Islet of Langerhans (tissue), 1 donor: ENCODE measurements at regions not wholly inside any gene's neighbourhood (a gene's known extent, or its start where the extent isn't known, plus 50 kb on each side); places are given as distances from the start of the nearest gene placed in this dataset.
"Not testable (repeated sequence)": the region's sequence is repeated elsewhere in the genome, so short reads cannot be mapped to it uniquely, and the experiment has no call there.

Experiments used
- FAIRE-seq: peaks from one replicate; lab custom pipeline; 2011; peaks lifted over from hg19 to GRCh38; lab: Jason Lieb, UNC

DNA sequence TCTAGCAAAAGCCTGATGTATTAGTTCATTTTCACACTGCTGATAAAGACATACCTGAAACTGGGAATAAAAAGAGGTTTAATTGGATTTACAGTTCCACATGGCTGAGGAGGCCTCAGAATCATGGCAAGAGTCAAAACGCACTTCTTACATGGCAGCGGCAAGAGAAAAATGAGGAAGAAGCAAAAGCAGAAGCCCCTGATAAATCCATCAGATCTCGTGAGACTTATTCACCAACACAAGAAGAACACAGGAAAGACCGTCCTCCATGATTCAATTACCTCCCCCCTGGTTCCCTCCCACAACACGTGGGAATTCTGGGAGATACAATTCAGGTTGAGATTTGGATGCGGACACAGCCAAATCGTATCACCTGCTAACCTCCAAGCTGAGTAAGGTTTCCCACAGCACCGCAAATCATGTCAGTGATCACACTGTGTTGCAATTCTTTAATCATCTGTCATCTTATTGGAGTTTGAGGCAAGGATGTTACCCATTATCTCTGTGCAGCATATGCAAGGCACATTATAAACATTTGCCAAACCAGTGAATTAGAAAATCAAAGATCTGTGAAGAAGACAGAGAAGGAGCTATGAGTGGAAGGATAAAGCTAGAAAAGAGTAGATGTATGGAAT lies 128.5 kb downstream of the ZNF281 start:
- no peak for FAIRE-seq

DNA sequence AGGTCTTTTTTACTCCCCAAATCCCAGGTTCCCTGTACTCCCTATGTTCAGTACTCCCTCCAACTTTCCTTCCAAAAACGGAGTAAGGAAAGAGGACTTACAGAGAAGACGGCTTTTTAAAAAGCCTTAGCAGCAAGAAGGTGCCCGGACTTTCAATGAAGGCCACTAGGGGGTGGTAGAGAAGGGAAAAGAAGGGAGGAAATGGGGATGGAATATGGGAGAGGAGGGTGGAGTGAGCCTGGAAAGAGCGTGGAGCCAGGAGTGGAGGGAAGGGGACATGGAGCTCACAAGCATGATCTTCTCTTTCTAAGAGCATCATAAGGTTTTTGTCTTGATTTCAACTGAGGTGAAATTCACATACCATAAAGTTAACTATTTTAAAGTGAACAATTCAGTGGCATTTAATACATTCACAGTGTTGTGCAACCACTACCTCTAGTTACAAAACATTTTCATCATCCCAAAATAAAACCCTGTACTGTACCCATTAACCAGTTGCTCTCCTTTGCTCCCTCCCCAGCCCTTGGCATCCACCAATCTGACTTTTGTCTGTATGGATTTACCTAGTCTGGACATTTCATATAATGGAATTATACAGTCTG lies 129.9 kb downstream of the ZNF281 start:
- no peak for FAIRE-seq

GRCh38 chr1:200275816-200276453 lies 133.9 kb downstream of the ZNF281 start:
- FAIRE-seq = no peak

- FAIRE-seq = no peak
These were observed 134.4 kb downstream of the ZNF281 start for GRCh38 chr1:200275415-200275814.

DNA sequence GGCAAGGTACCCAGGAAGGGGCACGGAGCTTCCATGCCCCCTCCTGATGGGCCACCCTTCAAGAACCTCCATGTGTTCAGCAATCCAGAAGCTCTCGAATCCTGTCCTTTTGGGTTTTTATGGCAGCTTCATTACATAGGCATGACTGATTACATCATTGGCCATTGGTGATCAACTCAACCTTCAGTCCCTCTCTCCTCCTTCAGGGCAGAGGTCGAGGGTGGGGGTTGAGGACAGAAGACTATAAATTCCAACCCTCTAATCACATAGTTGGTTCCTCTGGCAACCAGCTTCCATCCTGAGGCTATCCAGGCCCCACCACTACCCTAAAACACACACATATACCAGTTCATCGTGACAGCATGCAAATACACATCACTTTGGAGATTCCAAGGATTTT lies 135.7 kb downstream of the ZNF281 start:
- no peak for FAIRE-seq

DNA sequence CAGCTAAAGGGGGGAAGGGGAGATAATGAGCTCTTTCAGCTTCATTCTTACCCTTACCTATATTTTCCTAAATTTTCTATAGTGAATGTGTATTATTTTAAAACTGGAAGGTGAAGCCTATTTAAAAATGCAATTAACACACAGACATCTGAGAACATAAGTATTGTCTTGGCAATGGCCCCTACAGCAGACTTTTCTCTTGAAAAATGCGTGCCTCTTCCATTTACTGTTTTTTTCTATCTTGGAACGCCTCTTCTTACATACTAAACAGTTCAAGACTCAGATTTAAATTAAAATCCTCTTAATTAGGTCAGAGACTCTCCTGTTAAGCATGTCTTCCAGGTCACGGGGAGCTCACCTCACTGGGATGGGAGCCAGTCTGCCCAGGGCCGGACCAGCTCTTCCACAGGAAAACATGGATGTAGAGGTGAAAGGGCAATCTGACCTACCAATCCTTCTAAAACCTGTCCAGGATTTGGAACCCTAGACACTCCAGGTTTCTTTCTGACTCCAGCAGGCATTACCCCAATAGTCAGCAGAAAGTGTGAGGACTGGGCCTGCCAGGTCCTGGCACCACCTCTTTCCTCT lies 137.3 kb downstream of the ZNF281 start:
- no peak for FAIRE-seq

DNA sequence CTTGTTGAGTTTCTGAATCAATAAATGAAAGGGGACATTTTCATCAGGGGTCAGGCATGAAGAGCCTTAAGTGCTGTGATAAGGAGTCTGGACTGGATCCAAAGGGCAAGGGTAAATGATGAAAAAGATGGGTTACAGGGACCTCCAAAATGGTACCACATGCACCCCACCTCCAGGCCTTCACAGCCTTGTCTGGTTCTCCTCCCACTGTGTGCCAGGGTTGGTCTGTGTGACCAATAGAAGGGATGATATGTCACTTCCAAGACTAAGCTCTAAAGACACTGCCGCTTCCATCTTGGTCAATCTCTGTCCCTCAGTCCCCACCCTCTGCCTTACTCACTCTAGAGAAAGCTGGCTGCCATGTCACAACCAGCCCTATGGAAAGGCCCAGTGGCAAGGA lies 140.6 kb downstream of the ZNF281 start:
- FAIRE-seq = no peak

DNA sequence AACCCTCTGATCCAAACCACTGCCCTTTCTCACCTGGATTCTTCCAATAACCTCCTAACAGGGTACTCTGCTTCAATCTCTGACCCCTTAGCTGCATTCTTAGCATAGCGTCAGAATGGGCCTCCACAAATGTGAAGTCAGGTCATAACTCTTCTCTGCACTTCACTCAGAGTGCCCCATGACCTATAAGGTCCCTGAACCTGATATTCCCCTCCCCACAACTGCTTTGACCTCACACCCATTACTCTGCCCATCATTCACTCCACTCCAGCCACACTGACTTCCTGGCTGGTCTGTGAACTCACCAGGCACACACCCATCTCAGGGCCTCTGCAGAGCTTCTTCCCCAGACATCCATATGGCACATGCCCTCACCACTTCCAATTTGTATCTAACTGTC lies 141.9 kb downstream of the ZNF281 start:
- no peak for FAIRE-seq

DNA sequence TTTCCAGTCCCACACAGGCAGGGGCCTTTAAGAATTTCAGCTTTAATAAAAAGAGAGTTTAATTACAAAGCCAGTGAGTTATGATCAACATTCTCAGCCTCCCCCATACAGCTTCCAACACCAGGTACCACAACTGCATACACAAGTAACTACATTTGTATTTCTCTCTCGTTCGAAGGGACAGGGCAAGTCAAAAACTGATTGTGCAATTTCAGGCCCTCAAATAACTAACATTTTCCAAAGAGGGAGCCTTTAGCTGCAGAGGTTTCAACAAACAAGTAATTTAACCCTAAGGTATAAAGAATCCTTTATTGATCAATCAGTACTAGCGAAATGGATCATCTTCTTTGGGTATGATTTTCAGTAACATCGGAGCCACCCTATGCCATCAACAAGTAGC lies 142.4 kb downstream of the ZNF281 start:
- FAIRE-seq = no peak

DNA sequence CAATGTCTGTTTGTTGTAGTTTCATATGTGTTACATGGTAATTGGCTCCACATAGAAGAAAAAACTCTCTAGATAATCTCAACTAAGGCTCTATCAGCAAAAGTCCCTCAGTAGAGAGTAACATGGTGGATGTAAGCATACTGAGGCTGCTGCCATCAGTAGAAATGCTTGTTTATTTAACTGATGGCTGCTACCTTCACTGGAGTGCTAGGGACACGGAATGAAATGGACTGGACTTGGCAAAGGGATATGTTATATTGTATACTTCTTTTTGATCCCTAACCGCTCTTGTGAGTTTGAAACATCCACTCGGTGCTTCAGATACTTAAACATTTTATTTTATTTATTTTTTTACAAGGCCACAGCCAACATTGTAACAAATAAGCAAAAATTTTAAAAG lies 143.0 kb downstream of the ZNF281 start:
- FAIRE-seq = no peak

GRCh38 chr1:200265881-200266280 lies 144.0 kb downstream of the ZNF281 start:
- no peak for FAIRE-seq

- FAIRE-seq = no peak
These were observed 144.7 kb downstream of the ZNF281 start for GRCh38 chr1:200265104-200265503.

GRCh38 chr1:200263203-200263602 lies 146.6 kb downstream of the ZNF281 start:
- no peak for FAIRE-seq

DNA sequence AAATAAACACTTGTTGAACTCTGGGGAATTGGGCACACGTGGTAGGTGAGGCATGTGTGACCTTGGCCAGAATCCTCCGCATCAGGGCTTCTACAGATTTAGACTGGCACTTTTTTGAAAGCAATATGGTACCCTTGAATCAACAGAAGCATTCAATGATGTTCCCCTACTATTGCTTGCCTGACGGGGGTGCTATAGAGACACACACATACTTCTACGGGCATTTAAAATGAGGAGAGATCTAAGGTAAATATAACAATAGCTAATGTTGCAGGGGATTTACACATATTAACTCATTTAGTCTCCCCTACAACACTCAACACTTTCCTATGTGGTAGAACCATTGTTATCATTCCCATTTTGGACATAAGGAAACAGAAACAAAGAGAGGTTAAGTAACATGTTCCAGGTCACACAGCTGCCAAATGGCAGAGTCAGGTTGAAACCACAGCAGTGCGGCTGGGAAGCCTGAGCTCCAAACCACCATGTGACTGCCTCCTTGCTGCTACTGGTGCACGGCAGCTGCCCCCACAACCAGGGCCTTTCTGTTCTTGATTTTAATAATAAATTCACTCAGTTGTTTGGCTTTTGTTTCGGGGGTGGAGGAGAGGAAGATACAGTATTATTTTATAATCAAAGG lies 147.4 kb downstream of the ZNF281 start:
- no peak for FAIRE-seq

DNA sequence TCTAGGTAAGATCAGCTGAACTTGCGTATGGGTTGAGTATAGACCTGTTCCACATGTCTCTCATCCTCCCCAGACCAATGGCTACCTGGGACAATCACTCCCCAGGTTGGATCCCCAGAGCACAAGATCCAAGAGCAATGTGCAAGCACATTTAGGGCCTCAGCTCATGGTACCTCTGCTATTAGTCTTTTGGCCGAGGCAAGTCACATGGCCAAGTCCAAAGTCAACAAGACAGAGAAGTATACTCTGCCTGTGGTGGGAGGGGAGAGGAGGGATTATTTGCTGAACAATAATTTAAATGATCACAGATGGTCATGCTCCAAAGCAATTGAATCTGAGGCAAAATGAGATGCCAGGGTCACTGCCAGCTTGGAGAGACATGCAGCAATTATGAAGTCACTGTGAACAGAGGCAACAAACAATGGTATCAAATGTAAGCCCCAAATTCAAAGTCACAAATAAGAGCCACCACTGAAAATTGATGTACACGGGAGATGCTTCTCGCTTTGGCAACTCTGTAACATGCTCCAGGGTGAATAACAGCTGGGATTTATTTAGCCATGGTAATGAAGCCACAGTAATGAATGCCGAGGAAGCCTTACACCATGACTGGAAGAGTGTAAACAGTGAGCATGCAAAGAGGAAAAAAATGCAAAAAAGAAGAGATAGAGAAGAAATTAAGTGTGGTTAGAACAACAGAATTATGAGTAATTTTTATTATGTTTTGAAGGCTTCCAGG lies 149.1 kb downstream of the ZNF281 start:
- FAIRE-seq = no peak

- no peak for FAIRE-seq
These were observed 151.1 kb downstream of the ZNF281 start for GRCh38 chr1:200258447-200259375.

DNA sequence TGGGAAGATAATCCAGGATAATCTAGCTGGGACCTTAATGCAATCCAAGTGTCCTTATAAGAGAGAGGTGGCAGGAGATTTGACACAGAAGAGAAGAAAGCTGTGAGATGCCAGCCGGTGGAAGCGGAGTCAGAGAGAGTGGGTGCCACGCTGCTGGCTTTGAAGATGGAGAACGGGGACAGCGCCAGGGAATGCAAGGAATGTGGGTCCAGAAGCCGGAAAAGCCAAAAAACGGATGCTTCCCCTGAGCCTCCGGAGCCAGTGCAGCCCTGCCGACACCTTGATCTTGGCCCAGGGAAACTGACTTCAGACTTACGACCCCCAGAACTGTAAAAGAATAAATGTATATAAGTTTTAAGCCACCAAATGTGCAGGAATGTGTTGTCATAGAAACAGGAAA lies 152.6 kb downstream of the ZNF281 start:
- no peak for FAIRE-seq

- FAIRE-seq = not testable (repeated sequence)
These were observed 155.2 kb downstream of the ZNF281 start for GRCh38 chr1:200254602-200255001.

- no peak for FAIRE-seq
These were observed 155.9 kb downstream of the ZNF281 start for GRCh38 chr1:200253774-200254495.

DNA sequence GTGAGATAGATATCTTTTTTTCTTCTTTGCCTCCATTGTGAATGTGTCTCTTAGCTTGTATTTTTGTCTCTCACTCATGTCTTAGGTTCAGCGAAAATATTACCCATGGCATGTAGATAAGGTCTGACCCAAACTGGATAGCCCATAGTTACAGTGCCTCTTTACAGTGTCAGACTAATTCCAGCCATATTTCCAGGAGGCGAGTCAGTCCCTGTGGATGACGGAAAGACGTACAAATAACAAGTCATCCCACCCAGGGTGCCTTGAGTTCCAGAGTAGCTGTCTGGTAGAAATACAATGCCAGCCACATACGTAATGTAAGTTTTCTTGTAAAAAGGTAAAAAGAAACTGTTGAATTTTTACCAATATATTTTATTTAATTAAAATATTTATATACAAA lies 157.3 kb downstream of the ZNF281 start:
- no peak for FAIRE-seq

GRCh38 chr1:200250469-200250868 lies 159.4 kb downstream of the ZNF281 start:
- no peak for FAIRE-seq
